HepG2 (cell line): ENCODE measurements at regions not wholly inside any gene's neighbourhood (a gene's known extent, or its start where the extent isn't known, plus 50 kb on each side); places are given as distances from the start of the nearest gene placed in this dataset.

Source experiments
- ATAC-seq: fragments of 200-7000 bp; cut with Tn5 transposase; 3 replicates; pipeline ENCODE4 v1.9.1; 2020; ENCODE audit warnings: mild to moderate bottlenecking, moderate library complexity
- BruUV-seq: library from RNA; stranded (reverse); fragments of 400-500 nt; replicated peaks from 2 replicates; lab custom pipeline; 2021; lab: Mats Ljungman, UMichigan
- CTCF ChIA-PET: fragments of 300-600 bp; formaldehyde crosslinking; extraction: SDS; loops from one replicate; lab custom pipeline; 2021; ENCODE audit warnings: low total read pairs, inconsistent platforms, low intra/inter-chr PET ratio; lab: Yijun Ruan, JAX
- POLR2A ChIA-PET: fragments of 350-600 bp; sonication (Branson Sonifier 250); formaldehyde crosslinking; loops from one replicate; lab custom pipeline; 2020; ENCODE audit warnings: antibody characterized with exemption, inconsistent platforms; lab: Yijun Ruan, JAX
- DNase-seq: peaks from one replicate; pipeline ENCODE4 v3.0.0-alpha.2; 2015; ENCODE audit warnings: low spot score
- FAIRE-seq: peaks from 3 replicates; lab custom pipeline; 2011; peaks lifted over from hg19 to GRCh38; lab: Jason Lieb, UNC
- H2AFZ ChIP-seq: one replicate; pipeline ENCODE4 v1.6.1; 2011; ENCODE audit warnings: low read length, inconsistent platforms
- H3K27ac ChIP-seq: fragments of 300-600 bp; 3 replicates; pipeline ENCODE4 v1.8.0; 2011; ENCODE audit warnings: mixed run types, mild to moderate bottlenecking, mixed read lengths, low read length, inconsistent platforms; ENCODE audit not compliant: insufficient read depth; ENCODE audit errors: extremely low read length
- H3K27me3 ChIP-seq, 2 experiments: fragments of 200-600 bp in 1 of 2; 2 replicates in 1 of 2; 3 replicates in 1 of 2; pipeline versions ENCODE4 v1.6.0 to v1.8.0; 2011; ENCODE audit warnings: low read length in 2 of 2, mild to moderate bottlenecking in 2 of 2, moderate library complexity in 2 of 2, inconsistent platforms in 1 of 2; ENCODE audit not compliant: insufficient read depth in 2 of 2, control insufficient read depth in 1 of 2
- H3K36me3 ChIP-seq, 2 experiments: fragments of 200-600 bp in 1 of 2; replicated peaks in 1 of 2; 2 replicates in 1 of 2; 3 replicates in 1 of 2; pipeline versions ENCODE4 v1.5.1 to v1.8.0; 2011; ENCODE audit warnings: low read length in 2 of 2, inconsistent platforms in 1 of 2; ENCODE audit not compliant: insufficient read depth in 2 of 2, control insufficient read depth in 1 of 2
- H3K4me1 ChIP-seq: 2 replicates; pipeline ENCODE4 v1.5.1; 2012; ENCODE audit warnings: low read length, inconsistent platforms; ENCODE audit not compliant: insufficient read depth
- H3K4me2 ChIP-seq: 2 replicates; pipeline ENCODE4 v1.6.0; 2011; ENCODE audit warnings: low read depth, low read length, inconsistent platforms
- H3K4me3 ChIP-seq, 3 experiments: fragments of 200-600 bp in 1 of 3; sonication (generic), shearing (Covaris generic) in 1 of 3; replicated peaks in 1 of 3; 2 replicates each; pipeline ENCODE4 v1.5.1; 2011 to 2016; ENCODE audit warnings: low read length in 3 of 3, inconsistent platforms in 2 of 3, low read depth in 2 of 3, mild to moderate bottlenecking in 2 of 3, control low read depth in 1 of 3, mixed read lengths in 1 of 3; ENCODE audit not compliant: insufficient read depth in 1 of 3
- H3K79me2 ChIP-seq: one replicate; pipeline ENCODE4 v1.6.1; 2011; ENCODE audit warnings: low read length, inconsistent platforms; ENCODE audit not compliant: insufficient read depth
- H3K9ac ChIP-seq: 2 replicates; pipeline ENCODE4 v1.6.0; 2011; ENCODE audit warnings: mild to moderate bottlenecking, low read depth, low read length, inconsistent platforms; ENCODE audit not compliant: insufficient read depth
- H3K9me3 ChIP-seq: 2 replicates; pipeline ENCODE4 v1.5.1; 2012; ENCODE audit warnings: mild to moderate bottlenecking, low read length
- H4K20me1 ChIP-seq: 2 replicates; pipeline ENCODE4 v1.6.0; 2011; ENCODE audit warnings: inconsistent platforms, mild to moderate bottlenecking, low read length, moderate library complexity; ENCODE audit not compliant: insufficient read depth
- FIP1L1 ChIP-seq: fragments of 200-400 bp; formaldehyde crosslinking; IDR thresholded peaks from 2 replicates; pipeline ENCODE4 v1.6.1; 2018; ENCODE audit warnings: low read depth, mild to moderate bottlenecking, low read length, moderate library complexity, borderline replicate concordance; ENCODE audit not compliant: insufficient read depth
- HMGA1 ChIP-seq: sonication (generic); formaldehyde crosslinking; conservative IDR thresholded peaks from 2 replicates; pipeline ENCODE4 v1.4.0; 2020; ENCODE audit warnings: missing genetic modification reagents
- HNRNPL ChIP-seq: fragments of 200-400 bp; formaldehyde crosslinking; IDR thresholded peaks from 2 replicates; pipeline ENCODE4 v1.6.1; 2017; ENCODE audit warnings: mild to moderate bottlenecking, low read depth, low read length
- MTA3 ChIP-seq: sonication (generic); formaldehyde crosslinking; IDR thresholded peaks from 2 replicates; pipeline ENCODE4 v1.4.0; 2020; ENCODE audit warnings: missing genetic modification reagents
- NCOR1 ChIP-seq: fragments of 200-600 bp; sonication (generic); IDR thresholded peaks from 2 replicates; pipeline ENCODE4 v1.7.0; 2017; ENCODE audit warnings: antibody characterized with exemption, low read length, borderline replicate concordance
- NFE2 ChIP-seq: sonication (generic); formaldehyde crosslinking; IDR thresholded peaks from 2 replicates; pipeline ENCODE4 v1.4.0; 2020; ENCODE audit warnings: missing genetic modification reagents
- RAD51 ChIP-seq: fragments of 450-650 bp; IDR thresholded peaks from 2 replicates; pipeline ENCODE4 v1.6.1; 2016; ENCODE audit warnings: borderline replicate concordance
- SRY ChIP-seq: sonication (generic); formaldehyde crosslinking; IDR thresholded peaks from 2 replicates; pipeline ENCODE4 v1.8.0; 2022; ENCODE audit warnings: mild to moderate bottlenecking, missing genetic modification reagents
- TBX3 ChIP-seq: fragments of 450-650 bp; IDR thresholded peaks from 2 replicates; pipeline ENCODE4 v1.6.1; 2017; ENCODE audit warnings: antibody characterized with exemption, mild to moderate bottlenecking, inconsistent platforms, borderline replicate concordance
- U2AF1 ChIP-seq: fragments of 200-400 bp; formaldehyde crosslinking; optimal IDR thresholded peaks from 2 replicates; pipeline ENCODE3; 2017; ENCODE audit warnings: mild to moderate bottlenecking, low read depth, low read length
- ZBTB7A ChIP-seq: sonication (generic); formaldehyde crosslinking; IDR thresholded peaks from 2 replicates; pipeline ENCODE4 v1.8.0; 2022; ENCODE audit warnings: mild to moderate bottlenecking, missing genetic modification reagents
- ZFP41 ChIP-seq: sonication (generic); formaldehyde crosslinking; IDR thresholded peaks from 2 replicates; pipeline ENCODE4 v1.4.0; 2020; ENCODE audit warnings: mild to moderate bottlenecking, missing genetic modification reagents, borderline replicate concordance
- ZMAT3 ChIP-seq: sonication (generic); formaldehyde crosslinking; conservative IDR thresholded peaks from 2 replicates; pipeline ENCODE4 v1.7.0; 2021; ENCODE audit warnings: missing genetic modification reagents
- ZNF451 ChIP-seq: sonication (generic); formaldehyde crosslinking; IDR thresholded peaks from 2 replicates; pipeline ENCODE4 v1.5.0; 2020; ENCODE audit warnings: mild to moderate bottlenecking, missing genetic modification reagents
- ZNF468 ChIP-seq: sonication (generic); formaldehyde crosslinking; IDR thresholded peaks from 2 replicates; pipeline ENCODE4 v1.8.0; 2022; ENCODE audit warnings: mild to moderate bottlenecking, moderate library complexity, missing genetic modification reagents
- WGBS: methylation state at CpG from one replicate; pipeline ENCODE4 v1.1.6; 2017; ENCODE audit warnings: low lambda C conversion rate; 5-methylcytosine and 5-hydroxymethylcytosine counted together
- in situ Hi-C: cut with HindIII; loops from 2 replicates; pipeline ENCODE4 v1.10.0; 2017; ENCODE audit warnings: low pct_unique_long_range_greater_than_20kb; ENCODE audit not compliant: extremely low pct_ligation_motif_present
- intact Hi-C: fragments of 100-400 bp; cut with micrococcal nuclease; formaldehyde crosslinking; loops from one replicate; pipeline ENCODE4 v1.10.0; 2022; ENCODE audit not compliant: unreplicated experiment
- TF ChIP-seq, protein P1 (sequence below): sonication (generic); formaldehyde crosslinking; IDR thresholded peaks from 2 replicates; pipeline ENCODE4 v1.5.0; 2020; ENCODE audit warnings: mild to moderate bottlenecking, missing genetic modification reagents, borderline replicate concordance

- Histone ChIP-seq H3K4me1 (no peaks in the 10 kb centered on the region), H3K9me3 (no peaks in the 10 kb centered on the region), H3K36me3 (no peaks in the 10 kb centered on the region), H3K4me3 (no peak overlapping the region), H2AFZ (no peak overlapping the region), H3K4me2 (no peak overlapping the region), H3K79me2 (no peaks in the 10 kb centered on the region), H3K27ac (no peak overlapping the region), H3K27me3 (no peaks in the 10 kb centered on the region; a peak in 1 of 5 replicates), H4K20me1 (no peaks in the 10 kb centered on the region), H3K9ac (no peak overlapping the region)
- 56% methylated on average over 2 of the region's 2 CpGs for WGBS
- FAIRE-seq (no peak), ATAC-seq (peak; percentile 41; the same call in 1 of the 3 replicates), DNase-seq (peak; percentile 2)
- in situ Hi-C loops (no loop called here), intact Hi-C loops (no loop called here)
- no TSS peak for BruUV-seq
- POLR2A ChIA-PET: no interaction called here
- CTCF ChIA-PET: no interaction called here
- no peak for TF ChIP-seq ZNF451 (CRISPR knock-in tag)
- TF ChIP-seq ZMAT3: no peak
- TF ChIP-seq HMGA1 (CRISPR knock-in tag): no peak
- no peak for TF ChIP-seq HNRNPL
- TF ChIP-seq, protein P1, sequence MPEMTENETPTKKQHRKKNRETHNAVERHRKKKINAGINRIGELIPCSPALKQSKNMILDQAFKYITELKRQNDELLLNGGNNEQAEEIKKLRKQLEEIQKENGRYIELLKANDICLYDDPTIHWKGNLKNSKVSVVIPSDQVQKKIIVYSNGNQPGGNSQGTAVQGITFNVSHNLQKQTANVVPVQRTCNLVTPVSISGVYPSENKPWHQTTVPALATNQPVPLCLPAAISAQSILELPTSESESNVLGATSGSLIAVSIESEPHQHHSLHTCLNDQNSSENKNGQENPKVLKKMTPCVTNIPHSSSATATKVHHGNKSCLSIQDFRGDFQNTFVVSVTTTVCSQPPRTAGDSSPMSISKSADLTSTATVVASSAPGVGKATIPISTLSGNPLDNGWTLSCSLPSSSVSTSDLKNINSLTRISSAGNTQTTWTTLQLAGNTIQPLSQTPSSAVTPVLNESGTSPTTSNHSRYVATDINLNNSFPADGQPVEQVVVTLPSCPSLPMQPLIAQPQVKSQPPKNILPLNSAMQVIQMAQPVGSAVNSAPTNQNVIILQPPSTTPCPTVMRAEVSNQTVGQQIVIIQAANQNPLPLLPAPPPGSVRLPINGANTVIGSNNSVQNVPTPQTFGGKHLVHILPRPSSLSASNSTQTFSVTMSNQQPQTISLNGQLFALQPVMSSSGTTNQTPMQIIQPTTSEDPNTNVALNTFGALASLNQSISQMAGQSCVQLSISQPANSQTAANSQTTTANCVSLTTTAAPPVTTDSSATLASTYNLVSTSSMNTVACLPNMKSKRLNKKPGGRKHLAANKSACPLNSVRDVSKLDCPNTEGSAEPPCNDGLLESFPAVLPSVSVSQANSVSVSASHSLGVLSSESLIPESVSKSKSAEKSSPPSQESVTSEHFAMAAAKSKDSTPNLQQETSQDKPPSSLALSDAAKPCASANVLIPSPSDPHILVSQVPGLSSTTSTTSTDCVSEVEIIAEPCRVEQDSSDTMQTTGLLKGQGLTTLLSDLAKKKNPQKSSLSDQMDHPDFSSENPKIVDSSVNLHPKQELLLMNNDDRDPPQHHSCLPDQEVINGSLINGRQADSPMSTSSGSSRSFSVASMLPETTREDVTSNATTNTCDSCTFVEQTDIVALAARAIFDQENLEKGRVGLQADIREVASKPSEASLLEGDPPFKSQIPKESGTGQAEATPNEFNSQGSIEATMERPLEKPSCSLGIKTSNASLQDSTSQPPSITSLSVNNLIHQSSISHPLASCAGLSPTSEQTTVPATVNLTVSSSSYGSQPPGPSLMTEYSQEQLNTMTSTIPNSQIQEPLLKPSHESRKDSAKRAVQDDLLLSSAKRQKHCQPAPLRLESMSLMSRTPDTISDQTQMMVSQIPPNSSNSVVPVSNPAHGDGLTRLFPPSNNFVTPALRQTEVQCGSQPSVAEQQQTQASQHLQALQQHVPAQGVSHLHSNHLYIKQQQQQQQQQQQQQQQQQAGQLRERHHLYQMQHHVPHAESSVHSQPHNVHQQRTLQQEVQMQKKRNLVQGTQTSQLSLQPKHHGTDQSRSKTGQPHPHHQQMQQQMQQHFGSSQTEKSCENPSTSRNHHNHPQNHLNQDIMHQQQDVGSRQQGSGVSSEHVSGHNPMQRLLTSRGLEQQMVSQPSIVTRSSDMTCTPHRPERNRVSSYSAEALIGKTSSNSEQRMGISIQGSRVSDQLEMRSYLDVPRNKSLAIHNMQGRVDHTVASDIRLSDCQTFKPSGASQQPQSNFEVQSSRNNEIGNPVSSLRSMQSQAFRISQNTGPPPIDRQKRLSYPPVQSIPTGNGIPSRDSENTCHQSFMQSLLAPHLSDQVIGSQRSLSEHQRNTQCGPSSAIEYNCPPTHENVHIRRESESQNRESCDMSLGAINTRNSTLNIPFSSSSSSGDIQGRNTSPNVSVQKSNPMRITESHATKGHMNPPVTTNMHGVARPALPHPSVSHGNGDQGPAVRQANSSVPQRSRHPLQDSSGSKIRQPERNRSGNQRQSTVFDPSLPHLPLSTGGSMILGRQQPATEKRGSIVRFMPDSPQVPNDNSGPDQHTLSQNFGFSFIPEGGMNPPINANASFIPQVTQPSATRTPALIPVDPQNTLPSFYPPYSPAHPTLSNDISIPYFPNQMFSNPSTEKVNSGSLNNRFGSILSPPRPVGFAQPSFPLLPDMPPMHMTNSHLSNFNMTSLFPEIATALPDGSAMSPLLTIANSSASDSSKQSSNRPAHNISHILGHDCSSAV (CRISPR knock-in tag): no peak
- no peak for TF ChIP-seq TBX3
- TF ChIP-seq NCOR1: no peak
- TF ChIP-seq RAD51: no peak
- no peak for TF ChIP-seq ZFP41 (CRISPR knock-in tag)
- TF ChIP-seq NFE2 (CRISPR knock-in tag): no peak
- no peak for TF ChIP-seq ZBTB7A (CRISPR knock-in tag)
- TF ChIP-seq U2AF1: no peak
- no peak for TF ChIP-seq FIP1L1
- TF ChIP-seq ZNF468 (CRISPR knock-in tag): no peak
- no peak for TF ChIP-seq SRY
- TF ChIP-seq MTA3 (CRISPR knock-in tag): no peak
Observed at GRCh38 chr3:144636833-144637232, 665.2 kb downstream of the DIPK2A start.
